ENCODE measurements at regions not wholly inside any gene's neighbourhood (a gene's known extent, or its start where the extent isn't known, plus 50 kb on each side); places are given as distances from the start of the nearest gene placed in this dataset.

GRCh38 chr12:107484941-107485340 lies 200.7 kb upstream of the PWP1 start:
- TF ChIP-seq CTCF (IDR thresholded peaks at IDR 0.05) (no peak), POLR2A (IDR thresholded peaks at IDR 0.05) (no peak)

All from body of pancreas (tissue), 4 donors.